Muscle of leg (tissue), 3 donors: ENCODE measurements at regions not wholly inside any gene's neighbourhood (a gene's known extent, or its start where the extent isn't known, plus 50 kb on each side); places are given as distances from the start of the nearest gene placed in this dataset.

ENCODE experiments used
- DNase-seq: peaks from one replicate; pipeline ENCODE4 v3.0.0; 2013
- H3K27ac ChIP-seq: one replicate; pipeline ENCODE4 v1.5.1; 2013; ENCODE audit warnings: mild to moderate bottlenecking, low read length, control low read depth
- H3K27me3 ChIP-seq: one replicate; pipeline ENCODE4 v1.6.1; 2013; ENCODE audit warnings: low read length; ENCODE audit not compliant: control insufficient read depth, insufficient read depth
- H3K36me3 ChIP-seq: one replicate; pipeline ENCODE4 v1.6.1; 2013; ENCODE audit warnings: low read length; ENCODE audit not compliant: control insufficient read depth, insufficient read depth
- H3K4me1 ChIP-seq: one replicate; pipeline ENCODE4 v1.6.1; 2013; ENCODE audit warnings: low read length; ENCODE audit not compliant: control insufficient read depth, insufficient read depth
- H3K4me3 ChIP-seq: one replicate; pipeline ENCODE4 v1.5.1; 2013; ENCODE audit warnings: low read length, control low read depth
- H3K9me3 ChIP-seq: replicated peaks from 2 replicates; pipeline ENCODE4 v1.6.1; 2013; ENCODE audit warnings: low read depth, low read length; ENCODE audit not compliant: control insufficient read depth
- WGBS: methylation state at CpG from one replicate; pipeline ENCODE4 v1.1.5; 2013; ENCODE audit warnings: missing lambda C conversion rate; ENCODE audit not compliant: insufficient coverage; 5-methylcytosine and 5-hydroxymethylcytosine counted together

DNA sequence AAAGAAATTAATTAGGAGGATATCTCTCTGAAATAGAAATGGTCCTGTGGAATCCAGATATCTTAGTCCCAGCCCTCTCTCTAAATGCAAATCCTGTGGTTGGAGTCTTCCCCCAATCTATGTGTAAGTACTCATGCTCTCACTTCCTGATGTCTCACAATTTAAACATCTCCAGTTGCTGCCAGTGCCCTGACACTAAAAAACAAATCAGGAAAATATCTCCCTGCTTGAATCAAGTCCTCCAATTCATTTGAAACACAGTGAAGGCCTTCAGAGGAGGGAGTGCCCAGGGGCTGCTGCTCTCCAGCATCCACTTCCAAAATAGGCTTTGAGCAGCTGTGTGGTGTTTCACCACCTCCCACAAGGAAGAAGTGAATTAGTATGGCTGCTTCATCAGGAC, 413.8 kb downstream of the RAD51AP2 start:
- Histone ChIP-seq H3K36me3 (no peaks in the 10 kb centered on the region), H3K4me1 (no peaks in the 10 kb centered on the region), H3K27ac (no peak overlapping the region), H3K4me3 (no peak overlapping the region), H3K27me3 (no peaks in the 10 kb centered on the region), H3K9me3 (no peaks in the 10 kb centered on the region)
- DNase-seq, result no peak

- no peaks in the 10 kb centered on the region for H3K9me3 ChIP-seq
- H3K36me3 ChIP-seq, result no peaks in the 10 kb centered on the region
- no peaks in the 10 kb centered on the region for H3K27me3 ChIP-seq
- no peak overlapping the region for H3K4me3 ChIP-seq
- no peak overlapping the region for H3K27ac ChIP-seq
- DNase-seq, result no peak
- H3K4me1 ChIP-seq, result no peaks in the 10 kb centered on the region
- 83% methylated on average over 4 of the region's 4 CpGs for WGBS
Observed at GRCh38 chr2:17101596-17101995, 416.6 kb downstream of the RAD51AP2 start.

- Histone ChIP-seq H3K27me3 (no peaks in the 10 kb centered on the region), H3K4me3 (no peak overlapping the region), H3K27ac (no peak overlapping the region), H3K9me3 (no peaks in the 10 kb centered on the region), H3K4me1 (no peaks in the 10 kb centered on the region), H3K36me3 (no peaks in the 10 kb centered on the region)
- DNase-seq, result no peak
- 60% methylated on average over 1 of the region's 1 CpG for WGBS
Observed at GRCh38 chr2:17101091-17101490, 417.1 kb downstream of the RAD51AP2 start.

GRCh38 chr2:17095340-17095739, 422.9 kb downstream of the RAD51AP2 start:
- DNase-seq, result no peak
- no peaks in the 10 kb centered on the region for H3K27me3 ChIP-seq
- WGBS, result no CpG with 5 or more reads among the region's 2 CpGs
- H3K9me3 ChIP-seq, result no peaks in the 10 kb centered on the region
- no peak overlapping the region for H3K4me3 ChIP-seq
- no peaks in the 10 kb centered on the region for H3K4me1 ChIP-seq
- H3K27ac ChIP-seq, result no peak overlapping the region
- H3K36me3 ChIP-seq, result no peaks in the 10 kb centered on the region

DNA sequence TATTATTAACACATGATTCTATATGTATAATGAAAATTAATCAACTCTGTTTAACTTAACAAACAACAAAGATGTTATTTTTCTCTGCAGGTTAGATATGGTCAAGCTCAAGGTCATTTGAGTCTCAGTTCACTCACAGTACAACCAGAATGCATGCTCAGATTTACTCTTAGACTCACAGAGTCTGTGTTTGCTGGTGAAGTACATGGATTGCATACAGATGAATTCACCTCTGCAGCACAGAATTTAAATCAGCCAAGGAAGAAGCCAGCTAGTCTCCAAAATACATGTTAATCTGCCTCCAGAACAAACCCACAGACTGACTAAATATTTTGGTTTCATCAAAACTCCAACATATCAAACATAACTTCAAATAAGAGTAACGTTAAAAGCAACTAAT, 424.5 kb downstream of the RAD51AP2 start:
- H3K27ac ChIP-seq, result no peak overlapping the region
- no peak for DNase-seq
- no CpG with 5 or more reads among the region's 1 CpG for WGBS
- H3K27me3 ChIP-seq, result no peaks in the 10 kb centered on the region
- H3K36me3 ChIP-seq, result no peaks in the 10 kb centered on the region
- no peaks in the 10 kb centered on the region for H3K4me1 ChIP-seq
- H3K9me3 ChIP-seq, result no peaks in the 10 kb centered on the region
- no peak overlapping the region for H3K4me3 ChIP-seq

GRCh38 chr2:17086990-17087389, 421.4 kb upstream of the CYRIA start:
- Histone ChIP-seq H3K4me3 (no peak overlapping the region), H3K4me1 (no peaks in the 10 kb centered on the region), H3K36me3 (no peaks in the 10 kb centered on the region), H3K27me3 (no peaks in the 10 kb centered on the region), H3K27ac (no peak overlapping the region), H3K9me3 (no peaks in the 10 kb centered on the region)
- no peak for DNase-seq
- WGBS, result no CpG with 5 or more reads among the region's 1 CpG

- DNase-seq, result no peak
- no CpG with 5 or more reads among the region's 2 CpGs for WGBS
- Histone ChIP-seq H3K27ac (no peak overlapping the region), H3K9me3 (no peaks in the 10 kb centered on the region), H3K36me3 (no peaks in the 10 kb centered on the region), H3K4me1 (no peaks in the 10 kb centered on the region), H3K27me3 (no peaks in the 10 kb centered on the region), H3K4me3 (no peak overlapping the region)
Observed at GRCh38 chr2:17085546-17086202, 420.0 kb upstream of the CYRIA start.

DNA sequence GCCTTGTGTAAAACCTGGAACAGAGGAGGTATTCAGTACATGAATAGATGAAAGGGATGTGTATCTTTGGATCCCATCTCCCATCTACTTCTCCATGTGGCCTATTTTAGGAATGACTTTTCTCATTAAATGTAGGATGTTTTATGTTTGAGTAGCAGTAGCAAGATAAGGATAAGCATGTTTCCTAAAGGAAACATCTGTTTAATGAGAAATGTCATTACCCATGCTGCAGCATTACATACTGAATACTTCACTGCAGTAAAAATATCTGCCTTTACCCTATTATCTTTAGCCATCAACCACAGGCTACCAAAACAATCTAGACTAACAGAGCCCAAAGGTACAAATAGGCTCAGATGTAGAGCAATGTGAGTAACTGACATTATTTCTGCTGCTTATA, 419.2 kb upstream of the CYRIA start:
- H3K4me1 ChIP-seq, result no peaks in the 10 kb centered on the region
- no peak overlapping the region for H3K27ac ChIP-seq
- peak; percentile 4 for DNase-seq
- H3K9me3 ChIP-seq, result peaks cover 1% of the 10 kb centered on the region
- H3K4me3 ChIP-seq, result no peak overlapping the region
- H3K36me3 ChIP-seq, result no peaks in the 10 kb centered on the region
- H3K27me3 ChIP-seq, result no peaks in the 10 kb centered on the region

DNA sequence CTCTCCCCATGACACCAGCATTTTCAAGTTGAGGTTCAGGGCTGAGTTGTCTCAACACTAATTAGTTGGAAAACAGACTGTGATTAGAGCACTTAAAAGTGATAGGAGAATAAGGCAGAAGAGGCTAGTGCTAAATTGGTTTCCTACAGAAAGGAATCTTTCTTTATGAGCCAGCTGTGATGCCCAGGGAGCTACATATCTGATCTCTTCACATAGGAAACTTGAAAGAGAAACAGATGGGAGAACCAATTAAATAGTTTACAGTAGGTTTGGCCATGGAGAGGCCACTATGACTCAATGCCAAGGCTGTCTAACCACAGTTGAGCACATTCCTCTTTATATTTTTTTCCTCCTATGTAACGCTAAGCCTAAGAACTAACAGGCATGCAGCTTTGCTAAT, 418.3 kb upstream of the CYRIA start:
- Histone ChIP-seq H3K36me3 (no peaks in the 10 kb centered on the region), H3K9me3 (peaks cover 9% of the 10 kb centered on the region), H3K4me3 (no peak overlapping the region), H3K27ac (no peak overlapping the region), H3K4me1 (no peaks in the 10 kb centered on the region), H3K27me3 (no peaks in the 10 kb centered on the region)
- DNase-seq, result peak; percentile 5
- WGBS, result 57% methylated on average over 1 of the region's 1 CpG

GRCh38 chr2:17079262-17079661, 413.6 kb upstream of the CYRIA start:
- no peak overlapping the region for H3K4me3 ChIP-seq
- H3K36me3 ChIP-seq, result no peaks in the 10 kb centered on the region
- H3K4me1 ChIP-seq, result no peaks in the 10 kb centered on the region
- no peak overlapping the region for H3K27ac ChIP-seq
- DNase-seq, result no peak
- H3K9me3 ChIP-seq, result peaks cover 9% of the 10 kb centered on the region
- no peaks in the 10 kb centered on the region for H3K27me3 ChIP-seq

DNA sequence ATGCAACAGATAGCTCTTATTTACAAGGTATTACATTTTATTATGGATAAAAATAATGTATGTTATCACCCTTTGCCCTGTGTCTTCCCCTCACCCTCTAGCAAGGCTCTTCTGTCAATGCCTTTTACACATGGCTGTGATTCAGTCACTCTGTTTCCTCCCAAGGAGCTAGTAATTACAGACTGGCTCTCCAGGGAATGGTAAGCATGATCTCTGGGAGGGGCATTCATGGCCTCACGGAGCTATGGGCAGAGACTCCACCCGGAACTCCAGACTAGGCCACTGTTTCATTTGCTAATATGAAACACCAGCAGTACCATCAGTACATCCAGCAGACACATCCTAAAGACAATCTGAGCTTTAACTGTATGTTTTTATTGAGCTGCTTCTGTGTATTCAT, 410.9 kb upstream of the CYRIA start:
- peak; percentile 16 for DNase-seq
- no CpG with 5 or more reads among the region's 2 CpGs for WGBS
- Histone ChIP-seq H3K4me3 (no peak overlapping the region), H3K36me3 (no peaks in the 10 kb centered on the region), H3K27me3 (no peaks in the 10 kb centered on the region), H3K9me3 (peaks cover 9% of the 10 kb centered on the region), H3K27ac (no peak overlapping the region), H3K4me1 (no peaks in the 10 kb centered on the region)
